Gastrocnemius medialis (tissue), 4 donors: ENCODE measurements at regions not wholly inside any gene's neighbourhood (a gene's known extent, or its start where the extent isn't known, plus 50 kb on each side); places are given as distances from the start of the nearest gene placed in this dataset.

ENCODE experiments used
- POLR2A ChIP-seq, 2 donors: fragments of 450-650 bp; IDR thresholded peaks; one replicate each; pipeline ENCODE4 v1.6.1; 2017; ENCODE audit warnings: antibody characterized with exemption in 2 of 2, mild to moderate bottlenecking in 2 of 2, moderate library complexity in 2 of 2
- TF ChIP-seq, protein P1 (sequence below), 5 experiments: fragments of 450-650 bp in 3 of 5; fragments of 200-600 bp in 2 of 5; sonication (generic) in 2 of 5; IDR thresholded peaks in 4 of 5; conservative IDR thresholded peaks in 1 of 5; 1 replicate in 4 of 5; 2 replicates in 1 of 5; pipeline ENCODE4 v1.5.1; 2016 to 2019; ENCODE audit warnings: antibody characterized with exemption in 5 of 5, mild to moderate bottlenecking in 3 of 5, moderate library complexity in 3 of 5

DNA sequence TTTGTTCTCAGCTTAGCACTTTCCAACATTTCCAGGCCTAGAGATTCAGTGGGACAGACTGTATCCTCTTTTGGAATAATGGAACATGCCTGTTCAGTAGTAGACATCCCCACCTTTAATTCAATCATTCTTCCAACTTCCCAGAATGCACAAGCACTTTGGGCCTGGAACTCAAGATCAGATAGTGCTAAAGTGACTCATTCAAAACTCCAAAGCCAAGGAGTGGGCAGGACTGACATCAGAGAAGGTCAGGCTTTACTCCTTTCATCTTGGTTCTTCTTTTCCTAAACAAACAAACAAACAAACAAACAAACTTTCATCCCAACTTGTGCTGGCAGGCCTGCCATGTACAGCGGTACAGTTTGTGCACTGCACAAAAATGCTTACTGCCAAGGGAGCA lies 172.0 kb downstream of the AXIN2 start:
- TF ChIP-seq, protein P1, sequence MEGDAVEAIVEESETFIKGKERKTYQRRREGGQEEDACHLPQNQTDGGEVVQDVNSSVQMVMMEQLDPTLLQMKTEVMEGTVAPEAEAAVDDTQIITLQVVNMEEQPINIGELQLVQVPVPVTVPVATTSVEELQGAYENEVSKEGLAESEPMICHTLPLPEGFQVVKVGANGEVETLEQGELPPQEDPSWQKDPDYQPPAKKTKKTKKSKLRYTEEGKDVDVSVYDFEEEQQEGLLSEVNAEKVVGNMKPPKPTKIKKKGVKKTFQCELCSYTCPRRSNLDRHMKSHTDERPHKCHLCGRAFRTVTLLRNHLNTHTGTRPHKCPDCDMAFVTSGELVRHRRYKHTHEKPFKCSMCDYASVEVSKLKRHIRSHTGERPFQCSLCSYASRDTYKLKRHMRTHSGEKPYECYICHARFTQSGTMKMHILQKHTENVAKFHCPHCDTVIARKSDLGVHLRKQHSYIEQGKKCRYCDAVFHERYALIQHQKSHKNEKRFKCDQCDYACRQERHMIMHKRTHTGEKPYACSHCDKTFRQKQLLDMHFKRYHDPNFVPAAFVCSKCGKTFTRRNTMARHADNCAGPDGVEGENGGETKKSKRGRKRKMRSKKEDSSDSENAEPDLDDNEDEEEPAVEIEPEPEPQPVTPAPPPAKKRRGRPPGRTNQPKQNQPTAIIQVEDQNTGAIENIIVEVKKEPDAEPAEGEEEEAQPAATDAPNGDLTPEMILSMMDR (IDR thresholded peaks at IDR 0.05 in 4 of 5, conservative IDR thresholded peaks at IDR 0.05 in 1 of 5), result no peak
- no peak for TF ChIP-seq POLR2A (IDR thresholded peaks at IDR 0.05)
